GM13976 (cell line): ENCODE measurements at regions not wholly inside any gene's neighbourhood (a gene's known extent, or its start where the extent isn't known, plus 50 kb on each side); places are given as distances from the start of the nearest gene placed in this dataset.

Experiments used
- DNase-seq: peaks from one replicate; pipeline ENCODE4 v3.0.0; 2012; ENCODE audit warnings: low spot score
- CTCF ChIP-seq: IDR thresholded peaks from 2 replicates; pipeline ENCODE4 v1.5.1; 2012; ENCODE audit warnings: borderline replicate concordance, mild to moderate bottlenecking; ENCODE audit not compliant: insufficient read depth; ENCODE audit errors: extremely low read depth, missing control alignments, control extremely low read depth
- in situ Hi-C: fragments of 300-500 bp; cut with MboI; formaldehyde crosslinking; loops from one replicate; pipeline ENCODE4 v1.12.0; 2022; ENCODE audit warnings: low sequenced_read_pairs, mixed read lengths, inconsistent platforms; ENCODE audit not compliant: unreplicated experiment

GRCh38 chr4:59685626-59686025, 1514.5 kb upstream of the ADGRL3 start:
- DNase-seq = no peak

GRCh38 chr4:59689149-59689548, 1511.0 kb upstream of the ADGRL3 start:
- in situ Hi-C loops = no loop called here
- no peak for TF ChIP-seq CTCF
- no peak for DNase-seq

More at GRCh38 chr4:59685626-59686025, 1514.5 kb upstream of the ADGRL3 start:
- no peak for TF ChIP-seq CTCF
- in situ Hi-C loops = no loop called here

GRCh38 chr4:59695355-59696053, 1504.6 kb upstream of the ADGRL3 start:
- TF ChIP-seq CTCF = no peak

GRCh38 chr4:59698041-59698440, 1502.1 kb upstream of the ADGRL3 start:
- DNase-seq = no peak
- in situ Hi-C loops = no loop called here
- TF ChIP-seq CTCF = no peak

More at GRCh38 chr4:59695355-59696053, 1504.6 kb upstream of the ADGRL3 start:
- DNase-seq = no peak
- in situ Hi-C loops = no loop called here

GRCh38 chr4:59700651-59701050, 1499.5 kb upstream of the ADGRL3 start:
- no peak for TF ChIP-seq CTCF
- DNase-seq = no peak
- in situ Hi-C loops = no loop called here

- in situ Hi-C loops = no loop called here
- no peak for TF ChIP-seq CTCF
Measured at GRCh38 chr4:59704616-59705015, 1495.5 kb upstream of the ADGRL3 start.

More at GRCh38 chr4:59704616-59705015, 1495.5 kb upstream of the ADGRL3 start:
- DNase-seq = no peak
